ENCODE measurements at regions not wholly inside any gene's neighbourhood (a gene's known extent, or its start where the extent isn't known, plus 50 kb on each side); places are given as distances from the start of the nearest gene placed in this dataset.

DNA sequence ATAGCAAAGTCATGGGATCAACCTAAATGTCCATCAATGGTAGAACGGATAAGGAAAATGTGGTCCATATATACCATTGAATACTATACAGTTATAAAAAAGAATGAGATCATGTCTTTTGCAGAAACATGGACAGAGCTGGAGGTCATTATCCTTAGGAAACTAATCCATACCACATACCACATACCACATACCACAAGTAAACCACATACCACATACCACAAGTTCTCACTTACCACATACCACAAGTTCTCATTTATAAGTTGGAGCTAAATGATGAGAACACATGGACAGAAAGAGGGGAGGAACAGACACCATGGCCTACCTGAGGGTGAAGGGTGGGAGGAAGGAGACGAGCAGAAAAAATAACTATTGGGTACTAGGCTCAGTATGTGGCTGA, 154.6 kb upstream of the GHR start:
- Histone ChIP-seq H3K27ac (no peak overlapping the region), H3K36me3 (replicated peaks in 1 of 2) (no peaks in the 10 kb centered on the region), H3K27me3 (no peaks in the 10 kb centered on the region), H3K9me3 (replicated peaks in 1 of 3) (no peaks in the 10 kb centered on the region), H3K4me1 (replicated peaks in 1 of 2) (no peaks in the 10 kb centered on the region), H3K4me3 (no peak overlapping the region)
- intact Hi-C loops (cut with DNase I): no loop called here
- TF ChIP-seq, protein P1, sequence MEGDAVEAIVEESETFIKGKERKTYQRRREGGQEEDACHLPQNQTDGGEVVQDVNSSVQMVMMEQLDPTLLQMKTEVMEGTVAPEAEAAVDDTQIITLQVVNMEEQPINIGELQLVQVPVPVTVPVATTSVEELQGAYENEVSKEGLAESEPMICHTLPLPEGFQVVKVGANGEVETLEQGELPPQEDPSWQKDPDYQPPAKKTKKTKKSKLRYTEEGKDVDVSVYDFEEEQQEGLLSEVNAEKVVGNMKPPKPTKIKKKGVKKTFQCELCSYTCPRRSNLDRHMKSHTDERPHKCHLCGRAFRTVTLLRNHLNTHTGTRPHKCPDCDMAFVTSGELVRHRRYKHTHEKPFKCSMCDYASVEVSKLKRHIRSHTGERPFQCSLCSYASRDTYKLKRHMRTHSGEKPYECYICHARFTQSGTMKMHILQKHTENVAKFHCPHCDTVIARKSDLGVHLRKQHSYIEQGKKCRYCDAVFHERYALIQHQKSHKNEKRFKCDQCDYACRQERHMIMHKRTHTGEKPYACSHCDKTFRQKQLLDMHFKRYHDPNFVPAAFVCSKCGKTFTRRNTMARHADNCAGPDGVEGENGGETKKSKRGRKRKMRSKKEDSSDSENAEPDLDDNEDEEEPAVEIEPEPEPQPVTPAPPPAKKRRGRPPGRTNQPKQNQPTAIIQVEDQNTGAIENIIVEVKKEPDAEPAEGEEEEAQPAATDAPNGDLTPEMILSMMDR (IDR thresholded peaks at IDR 0.05): no peak
- TF ChIP-seq POLR2A (IDR thresholded peaks at IDR 0.05): no peak
- no peak for DNase-seq
- 67 to 84% (median 77%) methylated on average over 2 of the region's 2 CpGs for WGBS, 4 donors

DNA sequence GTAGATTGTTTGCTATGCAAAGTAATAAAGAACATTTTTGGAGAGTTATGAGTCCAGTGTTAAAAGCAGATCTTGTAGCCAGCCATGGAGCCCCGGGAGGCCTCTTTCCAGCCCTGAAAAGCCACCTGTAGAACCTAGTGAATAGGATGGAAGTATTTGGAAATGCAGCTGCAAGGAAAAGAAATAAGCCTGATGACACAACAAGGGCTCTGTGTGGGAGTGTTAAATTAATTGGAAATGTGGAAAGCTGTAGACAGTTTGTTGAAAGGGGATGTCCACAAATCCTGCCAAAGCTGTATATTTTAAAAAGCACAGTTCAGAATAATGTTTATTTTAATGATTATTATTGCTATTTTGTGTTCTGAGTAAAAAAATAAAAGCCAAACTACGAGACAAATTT, 152.5 kb upstream of the GHR start:
- no peak for DNase-seq
- no peaks in the 10 kb centered on the region for H3K27me3 ChIP-seq
- intact Hi-C loops (cut with DNase I): no loop called here
- H3K4me3 ChIP-seq: no peak overlapping the region
- H3K27ac ChIP-seq: no peak overlapping the region
- 51 to 61% (median 55%) methylated on average over 2 of the region's 2 CpGs for WGBS, 4 donors
- no peaks in the 10 kb centered on the region for H3K9me3 ChIP-seq (replicated peaks in 1 of 3)
- H3K4me1 ChIP-seq (replicated peaks in 1 of 2): no peaks in the 10 kb centered on the region
- no peaks in the 10 kb centered on the region for H3K36me3 ChIP-seq (replicated peaks in 1 of 2)
- TF ChIP-seq POLR2A (IDR thresholded peaks at IDR 0.05): no peak
- TF ChIP-seq, protein P1 (IDR thresholded peaks at IDR 0.05): no peak

- no peak for DNase-seq
- Histone ChIP-seq H3K4me3 (no peak overlapping the region), H3K36me3 (replicated peaks in 1 of 2) (no peaks in the 10 kb centered on the region), H3K9me3 (replicated peaks in 1 of 3) (no peaks in the 10 kb centered on the region), H3K27ac (no peak overlapping the region), H3K27me3 (no peaks in the 10 kb centered on the region), H3K4me1 (replicated peaks in 1 of 2) (no peaks in the 10 kb centered on the region)
- intact Hi-C loops (cut with DNase I): no loop called here
- TF ChIP-seq, protein P1 (IDR thresholded peaks at IDR 0.05): no peak
- TF ChIP-seq POLR2A (IDR thresholded peaks at IDR 0.05): no peak
- 14 to 35% (median 34%) methylated on average over 1 of the region's 1 CpG for WGBS, 4 donors
Measured at GRCh38 chr5:42274913-42275312, 148.3 kb upstream of the GHR start.

DNA sequence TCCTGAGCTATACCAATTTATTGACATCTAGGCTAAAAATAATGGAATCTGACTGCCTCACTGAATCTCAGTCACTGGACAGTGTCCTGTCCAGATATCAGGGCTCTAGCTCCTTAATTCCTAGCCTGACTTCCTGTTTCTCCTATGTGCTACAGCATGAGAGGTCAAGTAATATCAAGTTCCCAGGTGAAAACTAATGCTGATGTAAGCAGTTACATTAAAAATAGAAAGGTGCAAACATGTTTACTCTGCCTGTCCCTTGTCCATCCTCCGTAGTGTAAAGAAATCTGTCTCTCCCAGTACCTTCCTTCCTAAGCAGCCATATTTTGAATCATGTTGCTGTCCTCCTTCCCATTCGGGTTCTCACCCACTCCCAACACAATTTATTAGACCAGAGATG, 145.9 kb upstream of the GHR start:
- DNase-seq: no peak
- intact Hi-C loops (cut with DNase I): no loop called here
- Histone ChIP-seq H3K27ac (no peak overlapping the region), H3K36me3 (replicated peaks in 1 of 2) (no peaks in the 10 kb centered on the region), H3K4me3 (no peak overlapping the region), H3K9me3 (replicated peaks in 1 of 3) (no peaks in the 10 kb centered on the region), H3K4me1 (replicated peaks in 1 of 2) (no peaks in the 10 kb centered on the region), H3K27me3 (no peaks in the 10 kb centered on the region)
- TF ChIP-seq POLR2A (IDR thresholded peaks at IDR 0.05): no peak
- TF ChIP-seq, protein P1 (IDR thresholded peaks at IDR 0.05): no peak
- WGBS, 4 donors: 44 to 56% (median 51%) methylated on average over 2 of the region's 2 CpGs
